Suprapubic skin (tissue), 4 donors: ENCODE measurements at regions not wholly inside any gene's neighbourhood (a gene's known extent, or its start where the extent isn't known, plus 50 kb on each side); places are given as distances from the start of the nearest gene placed in this dataset.
A peak's percentile ranks its signal among the peaks of the same experiment; 100 is the strongest.

Experiments used
- DNase-seq, 2 donors: peaks; one replicate each; pipeline ENCODE4 v3.0.0-alpha.2; 2019; ENCODE audit warnings: low spot score in 2 of 2
- H3K27ac ChIP-seq: fragments of 200-600 bp; sonication (generic); one replicate; pipeline ENCODE4 v1.5.1; 2019
- H3K27me3 ChIP-seq: fragments of 200-600 bp; sonication (generic); one replicate; pipeline ENCODE4 v1.5.1; 2019
- H3K36me3 ChIP-seq: fragments of 200-600 bp; sonication (generic); one replicate; pipeline ENCODE4 v1.5.1; 2019
- H3K4me1 ChIP-seq: fragments of 200-600 bp; sonication (generic); one replicate; pipeline ENCODE4 v1.5.1; 2019
- H3K4me3 ChIP-seq: fragments of 200-600 bp; sonication (generic); one replicate; pipeline ENCODE4 v1.5.1; 2019; ENCODE audit warnings: mild to moderate bottlenecking
- H3K9me3 ChIP-seq: fragments of 200-600 bp; sonication (generic); one replicate; pipeline ENCODE4 v1.5.1; 2019
- EP300 ChIP-seq: sonication (generic); formaldehyde crosslinking; IDR thresholded peaks from one replicate; pipeline ENCODE4 v1.6.1; 2017; ENCODE audit warnings: antibody characterized with exemption
- POLR2A ChIP-seq, 2 donors: fragments of 450-650 bp; IDR thresholded peaks; one replicate each; pipeline ENCODE4 v1.6.1; 2017; ENCODE audit warnings: antibody characterized with exemption in 2 of 2, mild to moderate bottlenecking in 2 of 2, moderate library complexity in 2 of 2
- POLR2AphosphoS5 ChIP-seq, 3 donors: sonication (generic); formaldehyde crosslinking; IDR thresholded peaks; one replicate each; pipeline ENCODE4 v1.6.1; 2017; ENCODE audit warnings: antibody characterized with exemption in 3 of 3
- WGBS: methylation state at CpG from one replicate; pipeline ENCODE4 v1.1.5; 2018; 5-methylcytosine and 5-hydroxymethylcytosine counted together
- TF ChIP-seq, protein P1 (sequence below), 2 donors: fragments of 200-600 bp in 1 of 2; fragments of 450-650 bp in 1 of 2; sonication (generic) in 1 of 2; IDR thresholded peaks; one replicate each; pipeline ENCODE4 v1.5.1; 2016 to 2019; ENCODE audit warnings: antibody characterized with exemption in 2 of 2, mild to moderate bottlenecking in 1 of 2, moderate library complexity in 1 of 2

DNA sequence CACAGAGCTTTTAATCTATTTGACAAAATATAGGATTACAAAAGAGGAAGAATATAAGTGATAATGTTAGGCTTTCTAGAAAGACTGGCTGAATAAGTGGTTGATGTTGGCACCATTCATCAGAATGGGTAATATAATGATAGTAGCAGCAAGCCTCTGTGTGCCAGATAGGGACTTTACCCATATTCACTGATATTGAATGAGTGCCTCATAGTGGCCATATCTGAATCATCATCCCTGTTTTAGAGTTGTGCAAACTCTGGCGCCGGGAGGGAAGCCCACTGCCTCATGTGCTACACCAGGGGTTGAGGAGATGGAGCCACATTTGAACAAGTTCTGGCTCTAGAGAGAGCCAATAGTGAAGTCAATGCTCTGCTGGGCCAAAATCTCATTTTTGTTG is 368.7 kb upstream of the CRIM1 start:
- Histone ChIP-seq H3K27me3 (no peaks in the 10 kb centered on the region), H3K27ac (no peak overlapping the region), H3K4me3 (no peak overlapping the region), H3K9me3 (no peaks in the 10 kb centered on the region), H3K4me1 (no peaks in the 10 kb centered on the region), H3K36me3 (no peaks in the 10 kb centered on the region)
- 94% methylated on average over 2 of the region's 2 CpGs for WGBS
- TF ChIP-seq, protein P1, sequence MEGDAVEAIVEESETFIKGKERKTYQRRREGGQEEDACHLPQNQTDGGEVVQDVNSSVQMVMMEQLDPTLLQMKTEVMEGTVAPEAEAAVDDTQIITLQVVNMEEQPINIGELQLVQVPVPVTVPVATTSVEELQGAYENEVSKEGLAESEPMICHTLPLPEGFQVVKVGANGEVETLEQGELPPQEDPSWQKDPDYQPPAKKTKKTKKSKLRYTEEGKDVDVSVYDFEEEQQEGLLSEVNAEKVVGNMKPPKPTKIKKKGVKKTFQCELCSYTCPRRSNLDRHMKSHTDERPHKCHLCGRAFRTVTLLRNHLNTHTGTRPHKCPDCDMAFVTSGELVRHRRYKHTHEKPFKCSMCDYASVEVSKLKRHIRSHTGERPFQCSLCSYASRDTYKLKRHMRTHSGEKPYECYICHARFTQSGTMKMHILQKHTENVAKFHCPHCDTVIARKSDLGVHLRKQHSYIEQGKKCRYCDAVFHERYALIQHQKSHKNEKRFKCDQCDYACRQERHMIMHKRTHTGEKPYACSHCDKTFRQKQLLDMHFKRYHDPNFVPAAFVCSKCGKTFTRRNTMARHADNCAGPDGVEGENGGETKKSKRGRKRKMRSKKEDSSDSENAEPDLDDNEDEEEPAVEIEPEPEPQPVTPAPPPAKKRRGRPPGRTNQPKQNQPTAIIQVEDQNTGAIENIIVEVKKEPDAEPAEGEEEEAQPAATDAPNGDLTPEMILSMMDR (IDR thresholded peaks at IDR 0.05) = no peak
- TF ChIP-seq EP300 (no peak), POLR2AphosphoS5 (IDR thresholded peaks at IDR 0.05) (no peak), POLR2A (IDR thresholded peaks at IDR 0.05) (no peak)
- no peak for DNase-seq

DNA sequence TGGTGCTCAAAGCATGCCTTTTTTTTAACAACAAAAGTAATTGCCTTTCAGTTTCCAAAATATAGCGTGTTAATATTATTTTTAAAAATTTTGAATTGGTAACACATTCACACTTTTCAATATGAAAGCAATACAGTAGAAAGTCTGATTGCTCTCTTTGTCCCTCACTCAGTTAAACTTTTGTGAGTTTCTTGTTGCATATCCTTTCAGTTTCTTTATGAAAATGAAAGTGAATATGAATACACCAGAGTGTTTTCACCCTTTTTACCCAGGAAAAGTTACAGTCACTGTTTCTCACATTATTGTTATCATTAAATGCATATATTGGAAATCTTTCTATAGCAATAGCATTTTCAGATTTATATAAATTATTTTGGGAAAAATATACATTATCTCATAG is 377.4 kb upstream of the CRIM1 start:
- no peaks in the 10 kb centered on the region for H3K36me3 ChIP-seq
- WGBS = 55% methylated on average over 1 of the region's 1 CpG
- no peak for DNase-seq

DNA sequence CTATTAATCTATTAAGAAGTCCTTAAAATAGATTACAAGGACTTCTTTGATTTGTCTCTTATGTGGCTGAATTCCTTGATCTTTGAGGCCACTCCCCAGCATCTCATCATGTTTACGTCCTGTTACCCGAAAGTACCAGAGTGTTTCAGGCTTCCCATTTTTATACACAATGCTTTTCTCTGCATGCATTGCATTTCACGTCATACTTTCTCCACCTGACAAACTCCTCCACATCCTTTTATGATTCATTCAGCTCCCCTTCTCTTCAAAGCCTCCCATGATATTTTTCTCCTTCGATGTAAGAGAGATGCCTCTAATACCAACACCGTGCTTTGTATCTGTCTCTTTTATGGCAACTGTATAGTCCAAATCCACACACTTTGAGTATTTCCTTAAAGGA is 379.0 kb upstream of the CRIM1 start:
- 95% methylated on average over 5 of the region's 5 CpGs for WGBS
- no peaks in the 10 kb centered on the region for H3K4me1 ChIP-seq
- H3K27me3 ChIP-seq = no peaks in the 10 kb centered on the region
- no peak for TF ChIP-seq POLR2AphosphoS5 (IDR thresholded peaks at IDR 0.05)
- TF ChIP-seq, protein P1 (IDR thresholded peaks at IDR 0.05) = no peak
- no peak for TF ChIP-seq EP300
- TF ChIP-seq POLR2A (IDR thresholded peaks at IDR 0.05) = no peak
- H3K27ac ChIP-seq = no peak overlapping the region
- H3K9me3 ChIP-seq = no peaks in the 10 kb centered on the region
- no peak for DNase-seq
- H3K4me3 ChIP-seq = no peak overlapping the region
- no peaks in the 10 kb centered on the region for H3K36me3 ChIP-seq

More for the DNA sequence above, 377.4 kb upstream of the CRIM1 start:
- no peaks in the 10 kb centered on the region for H3K4me1 ChIP-seq
- H3K27ac ChIP-seq = no peak overlapping the region
- no peak overlapping the region for H3K4me3 ChIP-seq
- TF ChIP-seq POLR2AphosphoS5 (IDR thresholded peaks at IDR 0.05) = no peak
- no peaks in the 10 kb centered on the region for H3K9me3 ChIP-seq
- no peaks in the 10 kb centered on the region for H3K27me3 ChIP-seq

DNA sequence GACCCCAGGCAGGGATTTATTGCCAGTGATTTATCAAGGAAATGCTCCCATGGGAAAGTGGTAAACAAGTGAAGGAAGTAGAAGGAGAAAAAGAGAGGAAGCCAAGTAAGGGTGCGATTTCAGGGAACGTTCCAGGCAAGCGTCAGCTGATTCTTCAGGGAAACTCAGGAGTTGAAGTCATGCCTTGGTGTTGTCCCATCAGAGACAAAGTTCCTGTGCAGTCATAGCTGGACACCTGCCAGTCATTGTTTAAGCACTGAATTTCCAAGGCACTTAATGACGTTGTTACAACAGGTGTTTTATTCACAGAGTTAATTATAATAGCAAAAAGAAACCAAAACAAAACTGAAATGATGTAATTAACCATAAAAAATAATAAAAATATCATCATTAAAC is 381.8 kb upstream of the CRIM1 start:
- no peaks in the 10 kb centered on the region for H3K9me3 ChIP-seq
- H3K4me1 ChIP-seq = no peaks in the 10 kb centered on the region
- 28% methylated on average over 4 of the region's 4 CpGs for WGBS
- H3K27me3 ChIP-seq = no peaks in the 10 kb centered on the region
- H3K36me3 ChIP-seq = no peaks in the 10 kb centered on the region
- no peak for DNase-seq
- no peak overlapping the region for H3K27ac ChIP-seq
- H3K4me3 ChIP-seq = no peak overlapping the region
- TF ChIP-seq EP300 (no peak), POLR2A (IDR thresholded peaks at IDR 0.05) (no peak), POLR2AphosphoS5 (IDR thresholded peaks at IDR 0.05) (no peak)
- TF ChIP-seq, protein P1 (IDR thresholded peaks at IDR 0.05) = no peak

DNA sequence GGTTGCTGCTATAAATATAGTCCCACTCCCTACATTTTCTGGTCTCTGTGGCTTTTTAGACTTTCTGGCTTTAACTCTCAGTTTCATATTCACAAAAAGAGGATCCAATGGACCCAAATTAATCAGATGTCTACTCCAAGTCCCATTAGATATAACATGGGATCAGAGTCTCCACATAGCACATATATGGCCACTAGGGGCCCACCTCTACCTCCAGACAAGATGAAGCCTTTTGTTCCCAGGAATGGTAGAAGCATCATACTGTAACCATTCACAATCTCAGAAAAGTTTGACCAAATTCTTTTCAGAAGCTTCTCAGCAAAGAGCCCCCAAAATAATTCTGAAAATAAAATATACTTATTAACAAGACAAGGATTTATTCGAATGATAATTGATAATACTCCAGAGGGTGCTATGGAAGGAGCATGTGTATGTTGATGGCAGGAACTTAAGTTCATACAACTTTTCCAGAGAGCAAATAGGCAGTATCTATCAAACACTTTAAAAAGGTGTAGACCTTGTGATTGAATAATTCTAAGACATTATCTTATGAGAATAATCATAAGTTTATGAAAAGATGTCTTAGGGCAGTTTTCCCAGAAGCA is 382.3 kb upstream of the CRIM1 start:
- no peak for TF ChIP-seq EP300
- TF ChIP-seq, protein P1 (IDR thresholded peaks at IDR 0.05) = peak in 1 of 2 donors; percentile 31
- no peak overlapping the region for H3K4me3 ChIP-seq
- no peaks in the 10 kb centered on the region for H3K4me1 ChIP-seq
- no peaks in the 10 kb centered on the region for H3K36me3 ChIP-seq
- H3K9me3 ChIP-seq = no peaks in the 10 kb centered on the region
- DNase-seq = no peak
- H3K27me3 ChIP-seq = no peaks in the 10 kb centered on the region
- no peak overlapping the region for H3K27ac ChIP-seq
- WGBS = 15% methylated on average over 1 of the region's 1 CpG

DNA sequence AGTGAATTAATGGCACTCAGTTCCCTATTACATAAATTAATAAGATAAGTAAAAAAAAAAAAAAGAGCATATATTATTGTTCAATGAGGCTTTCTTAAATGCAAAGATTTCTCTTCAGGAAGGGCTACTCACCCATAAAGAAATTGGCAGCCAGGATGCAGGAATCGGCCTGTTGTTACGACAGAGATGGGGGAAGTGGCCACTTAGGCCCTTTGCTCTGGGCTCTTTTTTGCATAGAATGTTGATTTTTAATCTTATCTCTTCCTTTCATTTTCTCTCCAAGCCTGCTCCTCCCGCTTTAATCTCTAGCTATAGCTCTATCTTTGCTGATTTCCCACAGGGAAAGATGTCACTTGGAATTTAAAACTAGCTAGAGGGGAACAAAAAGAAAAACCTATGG is 391.8 kb upstream of the CRIM1 start:
- Histone ChIP-seq H3K27ac (no peak overlapping the region), H3K4me1 (no peaks in the 10 kb centered on the region), H3K36me3 (no peaks in the 10 kb centered on the region), H3K27me3 (no peaks in the 10 kb centered on the region), H3K9me3 (no peaks in the 10 kb centered on the region), H3K4me3 (no peak overlapping the region)
- 74% methylated on average over 3 of the region's 3 CpGs for WGBS
- DNase-seq = no peak
- no peak for TF ChIP-seq POLR2A (IDR thresholded peaks at IDR 0.05)
- TF ChIP-seq, protein P1 (IDR thresholded peaks at IDR 0.05) = no peak
- no peak for TF ChIP-seq EP300
- TF ChIP-seq POLR2AphosphoS5 (IDR thresholded peaks at IDR 0.05) = no peak
